ENCODE measurements at regions not wholly inside any gene's neighbourhood (a gene's known extent, or its start where the extent isn't known, plus 50 kb on each side); places are given as distances from the start of the nearest gene placed in this dataset.

GRCh38 chr18:78546281-78546680, 433.3 kb upstream of the SALL3 start:
- TF ChIP-seq, protein P1, sequence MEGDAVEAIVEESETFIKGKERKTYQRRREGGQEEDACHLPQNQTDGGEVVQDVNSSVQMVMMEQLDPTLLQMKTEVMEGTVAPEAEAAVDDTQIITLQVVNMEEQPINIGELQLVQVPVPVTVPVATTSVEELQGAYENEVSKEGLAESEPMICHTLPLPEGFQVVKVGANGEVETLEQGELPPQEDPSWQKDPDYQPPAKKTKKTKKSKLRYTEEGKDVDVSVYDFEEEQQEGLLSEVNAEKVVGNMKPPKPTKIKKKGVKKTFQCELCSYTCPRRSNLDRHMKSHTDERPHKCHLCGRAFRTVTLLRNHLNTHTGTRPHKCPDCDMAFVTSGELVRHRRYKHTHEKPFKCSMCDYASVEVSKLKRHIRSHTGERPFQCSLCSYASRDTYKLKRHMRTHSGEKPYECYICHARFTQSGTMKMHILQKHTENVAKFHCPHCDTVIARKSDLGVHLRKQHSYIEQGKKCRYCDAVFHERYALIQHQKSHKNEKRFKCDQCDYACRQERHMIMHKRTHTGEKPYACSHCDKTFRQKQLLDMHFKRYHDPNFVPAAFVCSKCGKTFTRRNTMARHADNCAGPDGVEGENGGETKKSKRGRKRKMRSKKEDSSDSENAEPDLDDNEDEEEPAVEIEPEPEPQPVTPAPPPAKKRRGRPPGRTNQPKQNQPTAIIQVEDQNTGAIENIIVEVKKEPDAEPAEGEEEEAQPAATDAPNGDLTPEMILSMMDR (IDR thresholded peaks at IDR 0.05): no peak
- no peak for TF ChIP-seq POLR2A (IDR thresholded peaks at IDR 0.05)
